Pancreas (tissue), 10 donors: ENCODE measurements at regions not wholly inside any gene's neighbourhood (a gene's known extent, or its start where the extent isn't known, plus 50 kb on each side); places are given as distances from the start of the nearest gene placed in this dataset.

Experiments used
- ATAC-seq, 4 donors: fragments of 200-7000 bp; cut with Tn5 transposase; one replicate each; pipeline versions ENCODE4 v1.8.0 to v1.9.1; 2020; ENCODE audit warnings: mild to moderate bottlenecking in 4 of 4, moderate library complexity in 4 of 4
- DNase-seq, 6 donors: peaks; one replicate each; pipeline ENCODE4 v3.0.0-alpha.2; 2020
- FAIRE-seq: peaks from 2 replicates; lab custom pipeline; 2012; peaks lifted over from hg19 to GRCh38; lab: Jason Lieb, UNC
- H3K27ac ChIP-seq, 4 donors: fragments of 200-600 bp; sonication (generic); 1 replicate in 3 of 4; 2 replicates in 1 of 4; pipeline versions ENCODE4 v1.5.0 to v1.8.0; 2020
- H3K27me3 ChIP-seq, 4 donors: fragments of 200-600 bp; one replicate each; pipeline ENCODE4 v1.8.0; 2021
- H3K36me3 ChIP-seq, 3 donors: fragments of 200-600 bp; sonication (generic) in 1 of 3; one replicate each; pipeline versions ENCODE4 v1.5.0 to v1.8.0; 2020 to 2021
- H3K4me1 ChIP-seq, 3 donors: fragments of 200-600 bp; one replicate each; pipeline ENCODE4 v1.8.0; 2021
- H3K4me3 ChIP-seq, 4 donors: fragments of 200-600 bp; sonication (generic) in 2 of 4; one replicate each; pipeline versions ENCODE4 v1.5.0 to v1.8.0; 2020 to 2021
- H3K9me3 ChIP-seq, 4 donors: fragments of 200-600 bp; one replicate each; pipeline ENCODE4 v1.8.0; 2021
- CTCF ChIP-seq, 4 donors: fragments of 200-600 bp; sonication (generic) in 3 of 4; IDR thresholded peaks; one replicate each; pipeline versions ENCODE4 v1.5.0 to v1.8.0; 2021; ENCODE audit warnings: antibody characterized with exemption in 4 of 4
- WGBS, 2 donors: extraction: QIAGEN DNeasy Blood & Tissue Kit; methylation state at CpG; one replicate each; pipeline ENCODE4 v1.1.7; 2013; 5-methylcytosine and 5-hydroxymethylcytosine counted together
- intact Hi-C, 3 donors: fragments of 100-400 bp; cut with DNase I; formaldehyde crosslinking; loops; one replicate each; pipeline versions ENCODE4 v1.11.1 to v1.14.2; 2022
- donor health status: healthy with polysubstance abuse.
- donor health status: DM: no; HTN: no; CAD: no; lungs with moderate emphysema.
- donor health status: DM: no; HTN: no; CAD: no.
- donor health status: control.
- donor health status: control.
- donor health status: Bipolar disorder and iron deficiency.
- donor health status: DM: yes; HTN: yes; CAD: no.
- donor health status: DM: no; HTN: no; CAD: no.
- donor health status: DM: no; HTN: no; CAD: no.
- donor health status: DM: yes; HTN: yes; CAD: no.

GRCh38 chr2:155021618-155022017 is 323.1 kb downstream of the KCNJ3 start:
- ATAC-seq (no peak), FAIRE-seq (no peak), DNase-seq (no peak)
- Histone ChIP-seq H3K4me3 (no peak overlapping the region), H3K27ac (no peak overlapping the region), H3K9me3 (no peaks in the 10 kb centered on the region), H3K27me3 (no peaks in the 10 kb centered on the region), H3K36me3 (no peaks in the 10 kb centered on the region), H3K4me1 (no peaks in the 10 kb centered on the region)
- TF ChIP-seq CTCF (IDR thresholded peaks at IDR 0.05): no peak
- intact Hi-C loops: no loop called here
- whole genome bisulfite sequencing, 2 donors: 81 to 84% methylated on average over 1 of the region's 1 CpG

- DNase-seq (no peak), FAIRE-seq (no peak), ATAC-seq (no peak)
- no peaks in the 10 kb centered on the region for H3K36me3 ChIP-seq
- no peak overlapping the region for H3K4me3 ChIP-seq
- no peaks in the 10 kb centered on the region for H3K27me3 ChIP-seq
- intact Hi-C loops: no loop called here
- no peaks in the 10 kb centered on the region for H3K9me3 ChIP-seq
- no peak overlapping the region for H3K27ac ChIP-seq
- 73 to 84% methylated on average over 1 of the region's 1 CpG for WGBS, 2 donors
- H3K4me1 ChIP-seq: no peaks in the 10 kb centered on the region
- TF ChIP-seq CTCF (IDR thresholded peaks at IDR 0.05): no peak
These were observed 321.8 kb downstream of the KCNJ3 start for GRCh38 chr2:155020246-155020645.

GRCh38 chr2:155010925-155011324 is 312.4 kb downstream of the KCNJ3 start:
- ATAC-seq (no peak), DNase-seq (no peak), FAIRE-seq (no peak)
- Histone ChIP-seq H3K36me3 (no peaks in the 10 kb centered on the region), H3K4me3 (no peak overlapping the region), H3K27ac (no peak overlapping the region), H3K27me3 (no peaks in the 10 kb centered on the region), H3K9me3 (no peaks in the 10 kb centered on the region), H3K4me1 (no peaks in the 10 kb centered on the region)
- 68 to 77% methylated on average over 2 of the region's 2 CpGs for WGBS, 2 donors
- intact Hi-C loops: no loop called here
- TF ChIP-seq CTCF (IDR thresholded peaks at IDR 0.05): no peak

- no peak overlapping the region for H3K27ac ChIP-seq
- 80 to 91% methylated on average over 2 of the region's 2 CpGs for WGBS, 2 donors
- H3K4me1 ChIP-seq: no peaks in the 10 kb centered on the region
- no peak for FAIRE-seq
- intact Hi-C loops: no loop called here
- no peak overlapping the region for H3K4me3 ChIP-seq
- no peaks in the 10 kb centered on the region for H3K36me3 ChIP-seq
- no peak for DNase-seq
- no peak for TF ChIP-seq CTCF (IDR thresholded peaks at IDR 0.05)
- ATAC-seq: no peak
- H3K9me3 ChIP-seq: no peaks in the 10 kb centered on the region
- no peaks in the 10 kb centered on the region for H3K27me3 ChIP-seq
These were observed 296.9 kb downstream of the KCNJ3 start for GRCh38 chr2:154995361-154995760.

- intact Hi-C loops: no loop called here
- DNase-seq (no peak), FAIRE-seq (no peak), ATAC-seq (no peak)
- 40 to 41% methylated on average over 2 of the region's 2 CpGs for WGBS, 2 donors
- Histone ChIP-seq H3K4me1 (no peaks in the 10 kb centered on the region), H3K9me3 (no peaks in the 10 kb centered on the region), H3K27me3 (no peaks in the 10 kb centered on the region), H3K4me3 (no peak overlapping the region), H3K27ac (no peak overlapping the region), H3K36me3 (no peaks in the 10 kb centered on the region)
- no peak for TF ChIP-seq CTCF (IDR thresholded peaks at IDR 0.05)
These were observed 294.3 kb downstream of the KCNJ3 start for GRCh38 chr2:154992826-154993225.
